ENCODE measurements at regions not wholly inside any gene's neighbourhood (a gene's known extent, or its start where the extent isn't known, plus 50 kb on each side); places are given as distances from the start of the nearest gene placed in this dataset.

DNA sequence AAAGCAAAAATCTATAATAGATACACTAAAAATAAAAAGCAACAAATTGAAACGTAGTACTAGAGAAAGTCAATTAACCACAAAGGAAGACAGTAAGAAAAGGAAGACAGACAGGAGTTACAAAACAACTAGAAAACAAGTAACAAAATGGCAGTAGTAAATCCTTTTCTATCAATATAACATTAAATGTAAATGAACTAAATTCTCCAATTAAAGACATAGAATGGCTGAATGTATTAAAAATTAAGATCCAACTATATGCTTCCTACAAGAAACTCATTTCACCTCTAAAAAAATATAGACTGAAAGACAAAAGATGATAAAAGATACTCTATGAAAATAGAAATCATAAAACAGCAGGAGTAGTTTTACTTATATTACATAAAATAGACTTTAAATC is 79.1 kb downstream of the CTH start:
- TF ChIP-seq, protein P1, sequence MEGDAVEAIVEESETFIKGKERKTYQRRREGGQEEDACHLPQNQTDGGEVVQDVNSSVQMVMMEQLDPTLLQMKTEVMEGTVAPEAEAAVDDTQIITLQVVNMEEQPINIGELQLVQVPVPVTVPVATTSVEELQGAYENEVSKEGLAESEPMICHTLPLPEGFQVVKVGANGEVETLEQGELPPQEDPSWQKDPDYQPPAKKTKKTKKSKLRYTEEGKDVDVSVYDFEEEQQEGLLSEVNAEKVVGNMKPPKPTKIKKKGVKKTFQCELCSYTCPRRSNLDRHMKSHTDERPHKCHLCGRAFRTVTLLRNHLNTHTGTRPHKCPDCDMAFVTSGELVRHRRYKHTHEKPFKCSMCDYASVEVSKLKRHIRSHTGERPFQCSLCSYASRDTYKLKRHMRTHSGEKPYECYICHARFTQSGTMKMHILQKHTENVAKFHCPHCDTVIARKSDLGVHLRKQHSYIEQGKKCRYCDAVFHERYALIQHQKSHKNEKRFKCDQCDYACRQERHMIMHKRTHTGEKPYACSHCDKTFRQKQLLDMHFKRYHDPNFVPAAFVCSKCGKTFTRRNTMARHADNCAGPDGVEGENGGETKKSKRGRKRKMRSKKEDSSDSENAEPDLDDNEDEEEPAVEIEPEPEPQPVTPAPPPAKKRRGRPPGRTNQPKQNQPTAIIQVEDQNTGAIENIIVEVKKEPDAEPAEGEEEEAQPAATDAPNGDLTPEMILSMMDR (IDR thresholded peaks at IDR 0.05; ENCODE audit: insufficient read depth, low read length): no peak
- H3K4me3 ChIP-seq (ENCODE audit: low read depth, low read length): no peak overlapping the region
- DNase-seq (ENCODE audit: low read depth): no peak

DNA sequence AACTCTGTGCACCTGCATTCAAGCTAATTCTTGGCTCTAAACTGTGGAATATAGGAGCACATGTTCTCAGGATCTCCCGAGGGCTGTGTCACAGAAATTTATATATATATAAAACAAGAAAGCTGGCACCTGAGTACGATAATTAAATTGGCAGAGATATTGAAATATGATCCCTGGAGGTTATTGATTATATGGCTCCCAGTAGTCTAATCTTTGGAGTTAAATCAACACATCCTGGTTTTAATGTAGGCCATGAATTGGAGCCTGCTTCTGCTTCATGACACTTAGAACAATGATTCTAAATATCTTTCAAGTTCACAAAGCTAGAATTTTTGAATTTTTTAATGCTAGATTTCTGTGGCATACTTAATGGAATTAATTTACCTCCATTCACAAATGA is 84.3 kb downstream of the CTH start:
- TF ChIP-seq, protein P1 (IDR thresholded peaks at IDR 0.05; ENCODE audit: insufficient read depth, low read length): no peak

DNA sequence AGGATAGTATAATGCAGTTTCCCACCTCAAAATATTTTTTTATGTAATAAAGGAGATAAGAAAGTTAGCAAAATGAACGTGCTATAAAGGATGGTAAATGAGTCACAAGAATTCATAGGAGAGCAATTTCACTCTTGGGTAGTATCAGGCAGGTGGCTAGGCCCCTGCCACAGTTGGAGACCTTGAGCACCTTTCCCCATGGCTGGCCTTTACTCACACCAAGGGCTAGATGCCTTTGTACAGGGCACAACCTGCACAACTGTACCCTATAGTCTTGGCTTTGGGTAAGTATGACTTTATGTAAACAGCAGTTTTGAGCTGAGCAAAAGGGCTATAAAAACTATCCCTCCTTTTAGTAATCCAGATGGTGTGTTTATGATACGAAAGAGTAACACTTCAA is 85.1 kb downstream of the CTH start:
- no peak for DNase-seq (ENCODE audit: low read depth)
- no peak overlapping the region for H3K4me3 ChIP-seq (ENCODE audit: low read depth, low read length)
- TF ChIP-seq, protein P1 (IDR thresholded peaks at IDR 0.05; ENCODE audit: insufficient read depth, low read length): no peak

More for the DNA sequence above, 84.3 kb downstream of the CTH start:
- DNase-seq (ENCODE audit: low read depth): no peak
- no peak overlapping the region for H3K4me3 ChIP-seq (ENCODE audit: low read depth, low read length)

DNA sequence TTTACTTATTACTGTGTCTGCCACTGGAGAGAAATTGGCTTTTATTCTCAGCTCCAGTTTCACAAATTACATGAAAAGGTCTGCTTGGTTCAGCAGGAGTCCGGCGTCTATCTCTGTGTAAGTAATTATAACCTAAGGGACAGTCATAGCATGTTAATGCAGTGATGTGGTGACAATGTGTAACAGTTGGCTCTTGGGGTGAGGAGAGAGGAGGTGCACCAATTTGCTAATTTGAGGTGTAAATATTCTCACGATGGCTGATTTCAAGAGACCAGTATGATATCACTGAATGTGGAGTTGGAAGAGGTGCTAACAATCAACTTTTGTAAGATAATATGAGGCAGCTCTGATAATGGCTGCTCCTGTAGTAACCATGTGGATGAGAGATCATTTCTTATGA is 86.1 kb downstream of the CTH start:
- no peak for DNase-seq (ENCODE audit: low read depth)
- TF ChIP-seq, protein P1 (IDR thresholded peaks at IDR 0.05; ENCODE audit: insufficient read depth, low read length): no peak
- no peak overlapping the region for H3K4me3 ChIP-seq (ENCODE audit: low read depth, low read length)

DNA sequence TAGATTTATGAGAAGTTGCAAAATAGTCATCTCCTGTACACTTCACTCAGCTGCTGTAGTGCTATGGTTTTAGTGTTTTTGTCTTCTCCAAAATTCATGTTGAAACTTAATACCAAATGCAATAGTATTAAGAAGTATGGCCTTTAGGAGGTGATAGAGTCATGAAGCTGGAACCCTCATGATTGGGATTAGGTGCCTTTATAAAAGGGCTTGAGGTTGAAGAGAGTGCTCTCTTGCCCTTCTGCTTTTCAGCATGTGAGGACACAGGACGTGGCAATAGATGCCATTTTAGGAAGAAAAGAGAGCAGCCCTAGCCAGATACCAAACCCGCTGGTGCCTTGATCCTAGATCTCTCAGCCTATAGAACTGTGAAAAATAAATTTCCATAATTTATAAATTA is 87.6 kb downstream of the CTH start:
- DNase-seq (ENCODE audit: low read depth): no peak
- TF ChIP-seq, protein P1 (IDR thresholded peaks at IDR 0.05; ENCODE audit: insufficient read depth, low read length): no peak
- no peak overlapping the region for H3K4me3 ChIP-seq (ENCODE audit: low read depth, low read length)

DNA sequence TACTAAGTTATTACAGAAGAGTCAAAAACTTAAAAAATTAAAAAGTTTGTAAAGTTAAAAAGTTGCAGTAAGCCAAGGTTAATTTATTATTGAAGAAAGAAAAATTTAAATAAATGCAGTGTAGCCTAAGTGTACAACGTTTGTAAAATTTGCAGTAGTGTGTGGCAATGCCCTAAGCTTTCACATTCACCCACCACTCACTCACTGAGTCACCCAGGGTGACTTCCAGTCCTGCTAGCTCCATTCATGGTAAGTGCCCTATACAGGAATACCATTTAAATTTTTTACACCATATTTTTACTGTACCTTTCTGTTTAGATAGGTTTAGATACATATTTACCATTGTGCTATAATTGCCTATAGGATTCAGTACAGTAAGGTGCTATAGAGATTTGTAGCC is 88.6 kb downstream of the CTH start:
- DNase-seq (ENCODE audit: low read depth): no peak
- TF ChIP-seq, protein P1 (IDR thresholded peaks at IDR 0.05; ENCODE audit: insufficient read depth, low read length): no peak
- no peak overlapping the region for H3K4me3 ChIP-seq (ENCODE audit: low read depth, low read length)

DNA sequence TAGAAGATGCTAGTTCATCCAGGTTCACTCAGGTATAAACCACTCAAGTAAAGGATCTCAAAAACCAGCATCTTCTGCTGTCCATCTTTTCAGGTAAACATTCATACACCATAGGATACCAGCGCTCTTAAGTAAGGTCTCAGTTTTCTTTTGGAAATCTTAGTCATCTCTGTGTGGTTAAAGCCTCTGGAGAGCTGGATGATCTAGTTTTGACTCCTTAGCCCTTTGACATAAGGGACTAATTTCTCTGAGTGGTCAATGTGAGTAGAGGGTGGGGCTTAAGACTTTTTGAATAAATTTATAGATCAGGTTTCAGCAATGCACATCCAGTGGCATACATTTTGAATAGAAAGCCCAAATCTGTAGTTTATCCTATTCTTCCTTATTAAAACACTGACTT is 92.3 kb downstream of the CTH start:
- TF ChIP-seq, protein P1 (IDR thresholded peaks at IDR 0.05; ENCODE audit: insufficient read depth, low read length): no peak
- H3K4me3 ChIP-seq (ENCODE audit: low read depth, low read length): no peak overlapping the region
- DNase-seq (ENCODE audit: low read depth): peak; percentile 12
